ENCODE measurements at regions not wholly inside any gene's neighbourhood (a gene's known extent, or its start where the extent isn't known, plus 50 kb on each side); places are given as distances from the start of the nearest gene placed in this dataset.

DNA sequence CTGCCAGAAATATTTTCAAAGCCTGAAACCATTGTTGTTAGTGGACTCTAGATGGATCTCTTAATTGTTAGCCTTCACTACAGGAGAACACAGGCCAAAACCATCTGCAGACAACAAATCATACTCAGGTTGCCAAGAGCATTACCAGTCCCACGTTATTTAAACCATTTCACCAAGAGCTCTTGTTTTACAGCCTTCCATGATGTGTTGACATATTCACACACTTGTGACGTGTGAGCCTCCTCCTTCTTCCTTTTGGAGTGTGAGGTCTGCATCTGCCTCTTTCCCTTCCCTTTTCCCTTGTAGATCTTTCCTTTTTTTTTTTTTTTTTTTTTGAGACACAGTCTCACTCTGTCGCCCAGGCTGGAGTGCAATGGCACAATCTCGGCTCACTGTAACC, 279.0 kb downstream of the AUH start:
- dilution Hi-C loops (cut with MboI; ENCODE audit: extremely low pct_ligation_motif_present, low sequenced_read_pairs) (no loop called here), intact Hi-C loops (cut with micrococcal nuclease) (no loop called here)
- Histone ChIP-seq H3K4me3 (replicated peaks in 1 of 3; ENCODE audit: insufficient read depth in 1 of 3, low read depth in 1 of 3, low read length in 3 of 3) (no peak overlapping the region), H3K9me1 (replicated peaks; ENCODE audit: control insufficient read depth, extremely low read depth, insufficient read depth, low read length) (no peaks in the 10 kb centered on the region), H2AFZ (ENCODE audit: low read depth, low read length) (no peak overlapping the region), H3K9ac (replicated peaks; ENCODE audit: extremely low read depth, insufficient read depth, low read length) (no peak overlapping the region), H3K79me2 (ENCODE audit: control insufficient read depth, insufficient read depth, low read length) (no peaks in the 10 kb centered on the region), H3K4me2 (ENCODE audit: insufficient read depth, low read length) (no peak overlapping the region), H3K36me3 (ENCODE audit: control insufficient read depth in 2 of 2, extremely low read depth in 1 of 2, insufficient read depth in 2 of 2, low read length in 2 of 2) (no peaks in the 10 kb centered on the region), H4K20me1 (replicated peaks; ENCODE audit: control insufficient read depth, extremely low read depth, insufficient read depth, low read length) (no peaks in the 10 kb centered on the region), H3K27ac (ENCODE audit: insufficient read depth, low read depth, low read length) (no peak overlapping the region), H3K4me1 (ENCODE audit: control insufficient read depth, extremely low read depth, insufficient read depth, low read length) (no peaks in the 10 kb centered on the region), H3K27me3 (ENCODE audit: control insufficient read depth in 2 of 2, insufficient read depth in 2 of 2, low read length in 2 of 2) (peaks cover 0 to 3% of the 10 kb centered on the region in 2 experiments), H3K9me3 (replicated peaks; ENCODE audit: control insufficient read depth, insufficient read depth, low read length) (no peaks in the 10 kb centered on the region)
- ChIA-PET CTCF (interaction anchor here (0.7 kb wide), 3 partner anchors 30 to 351 kb away, joined by 3 to 5 read pairs (median 4); no protein-coding TSS in a partner anchor), POLR2A (no interaction called here)
- TF ChIP-seq EZH2 (IDR thresholded peaks at IDR 0.05; ENCODE audit: borderline replicate concordance, low read depth, low read length, severe bottlenecking) (no peak), FOS (IDR thresholded peaks at IDR 0.05; ENCODE audit: borderline replicate concordance, insufficient read depth, low read length) (no peak), POLR2AphosphoS5 (IDR thresholded peaks at IDR 0.05; ENCODE audit: insufficient read depth, low read depth, low read length) (no peak), MYC (IDR thresholded peaks at IDR 0.05; ENCODE audit: low read depth, low read length) (no peak), GATA2 (IDR thresholded peaks at IDR 0.05; ENCODE audit: insufficient read depth, insufficient read length, low read depth, low read length) (no peak), JUN (IDR thresholded peaks at IDR 0.05; ENCODE audit: borderline replicate concordance, insufficient read depth, insufficient read length, low read depth) (no peak), POLR2A (IDR thresholded peaks at IDR 0.05; ENCODE audit: low read depth, low read length) (no peak)
- TF ChIP-seq, protein P1, sequence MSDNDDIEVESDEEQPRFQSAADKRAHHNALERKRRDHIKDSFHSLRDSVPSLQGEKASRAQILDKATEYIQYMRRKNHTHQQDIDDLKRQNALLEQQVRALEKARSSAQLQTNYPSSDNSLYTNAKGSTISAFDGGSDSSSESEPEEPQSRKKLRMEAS (IDR thresholded peaks at IDR 0.05; ENCODE audit: insufficient read depth, insufficient read length) = no peak
- TF ChIP-seq, protein P2, sequence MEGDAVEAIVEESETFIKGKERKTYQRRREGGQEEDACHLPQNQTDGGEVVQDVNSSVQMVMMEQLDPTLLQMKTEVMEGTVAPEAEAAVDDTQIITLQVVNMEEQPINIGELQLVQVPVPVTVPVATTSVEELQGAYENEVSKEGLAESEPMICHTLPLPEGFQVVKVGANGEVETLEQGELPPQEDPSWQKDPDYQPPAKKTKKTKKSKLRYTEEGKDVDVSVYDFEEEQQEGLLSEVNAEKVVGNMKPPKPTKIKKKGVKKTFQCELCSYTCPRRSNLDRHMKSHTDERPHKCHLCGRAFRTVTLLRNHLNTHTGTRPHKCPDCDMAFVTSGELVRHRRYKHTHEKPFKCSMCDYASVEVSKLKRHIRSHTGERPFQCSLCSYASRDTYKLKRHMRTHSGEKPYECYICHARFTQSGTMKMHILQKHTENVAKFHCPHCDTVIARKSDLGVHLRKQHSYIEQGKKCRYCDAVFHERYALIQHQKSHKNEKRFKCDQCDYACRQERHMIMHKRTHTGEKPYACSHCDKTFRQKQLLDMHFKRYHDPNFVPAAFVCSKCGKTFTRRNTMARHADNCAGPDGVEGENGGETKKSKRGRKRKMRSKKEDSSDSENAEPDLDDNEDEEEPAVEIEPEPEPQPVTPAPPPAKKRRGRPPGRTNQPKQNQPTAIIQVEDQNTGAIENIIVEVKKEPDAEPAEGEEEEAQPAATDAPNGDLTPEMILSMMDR (IDR thresholded peaks at IDR 0.05; ENCODE audit: extremely low read depth in 1 of 2, insufficient read depth in 1 of 2, low read depth in 1 of 2, low read length in 2 of 2) = no peak
- BruUV-seq (replicated peaks) = no TSS peak
- no peak for FAIRE-seq
- DNase-seq (ENCODE audit: low read depth, low spot score) = no peak
